ENCODE measurements at regions not wholly inside any gene's neighbourhood (a gene's known extent, or its start where the extent isn't known, plus 50 kb on each side); places are given as distances from the start of the nearest gene placed in this dataset.

GRCh38 chr2:118714118-118714517 lies 133.3 kb downstream of the EN1 start:
- DNase-seq (no peak), ATAC-seq (ENCODE audit: poor library complexity) (no peak)
- no peaks in the 10 kb centered on the region for H3K9me3 Mint-ChIP-seq
- no peaks in the 10 kb centered on the region for H3K4me1 Mint-ChIP-seq (ENCODE audit: low read depth)
- intact Hi-C loops (cut with DNase I, micrococcal nuclease): no loop called here
- Histone ChIP-seq H3K4me3 (ENCODE audit: low read length) (no peak overlapping the region), H3K36me3 (ENCODE audit: insufficient read depth, low read length) (no peaks in the 10 kb centered on the region), H3K9me3 (ENCODE audit: control insufficient read depth in 1 of 2, insufficient read depth in 1 of 2, low read length in 2 of 2) (no peaks in the 10 kb centered on the region), H3K4me1 (ENCODE audit: insufficient read depth, low read length) (no peaks in the 10 kb centered on the region), H3K27me3 (ENCODE audit: control insufficient read depth in 1 of 2, insufficient read depth in 2 of 2, low read length in 2 of 2) (no peaks in the 10 kb centered on the region), H3K27ac (ENCODE audit: low read depth in 1 of 2, low read length in 2 of 2) (no peak overlapping the region)
- POLR2A ChIA-PET: no interaction called here
- TF ChIP-seq CTCF (IDR thresholded peaks at IDR 0.05): no peak
- H3K4me3 Mint-ChIP-seq: no peak overlapping the region
- H3K27me3 Mint-ChIP-seq: peaks cover 17% of the 10 kb centered on the region
- CTCF ChIA-PET: no interaction called here
- no peaks in the 10 kb centered on the region for H3K36me3 Mint-ChIP-seq (ENCODE audit: low read depth)
- no peak overlapping the region for H3K27ac Mint-ChIP-seq

- CTCF ChIA-PET: no interaction called here
- no peak for TF ChIP-seq CTCF (IDR thresholded peaks at IDR 0.05)
- Mint-ChIP-seq H3K27ac (no peak overlapping the region), H3K27me3 (peaks cover 23% of the 10 kb centered on the region), H3K4me3 (no peak overlapping the region), H3K36me3 (ENCODE audit: low read depth) (no peaks in the 10 kb centered on the region), H3K4me1 (ENCODE audit: low read depth) (no peaks in the 10 kb centered on the region), H3K9me3 (no peaks in the 10 kb centered on the region)
- ATAC-seq (ENCODE audit: poor library complexity) (no peak), DNase-seq (no peak)
- H3K4me1 ChIP-seq (ENCODE audit: insufficient read depth, low read length): no peaks in the 10 kb centered on the region
- H3K27me3 ChIP-seq (ENCODE audit: control insufficient read depth in 1 of 2, insufficient read depth in 2 of 2, low read length in 2 of 2): no peaks in the 10 kb centered on the region
- H3K27ac ChIP-seq (ENCODE audit: low read depth in 1 of 2, low read length in 2 of 2): no peak overlapping the region
- no peaks in the 10 kb centered on the region for H3K36me3 ChIP-seq (ENCODE audit: insufficient read depth, low read length)
- H3K4me3 ChIP-seq (ENCODE audit: low read length): no peak overlapping the region
- POLR2A ChIA-PET: no interaction called here
- peaks cover 0 to 3% of the 10 kb centered on the region in 2 experiments for H3K9me3 ChIP-seq (ENCODE audit: control insufficient read depth in 1 of 2, insufficient read depth in 1 of 2, low read length in 2 of 2)
- intact Hi-C loops (cut with DNase I, micrococcal nuclease): no loop called here
These were observed 135.8 kb downstream of the EN1 start for GRCh38 chr2:118711603-118712002.

- ATAC-seq (ENCODE audit: poor library complexity): no peak
These were observed 137.0 kb downstream of the EN1 start for GRCh38 chr2:118710481-118710880.

More at GRCh38 chr2:118710481-118710880, 137.0 kb downstream of the EN1 start:
- ChIA-PET CTCF (no interaction called here), POLR2A (no interaction called here)
- Histone ChIP-seq H3K27me3 (ENCODE audit: control insufficient read depth in 1 of 2, insufficient read depth in 2 of 2, low read length in 2 of 2) (no peaks in the 10 kb centered on the region), H3K4me3 (ENCODE audit: low read length) (no peak overlapping the region), H3K36me3 (ENCODE audit: insufficient read depth, low read length) (no peaks in the 10 kb centered on the region), H3K27ac (ENCODE audit: low read depth in 1 of 2, low read length in 2 of 2) (no peak overlapping the region), H3K9me3 (ENCODE audit: control insufficient read depth in 1 of 2, insufficient read depth in 1 of 2, low read length in 2 of 2) (peaks cover 0 to 5% of the 10 kb centered on the region in 2 experiments), H3K4me1 (ENCODE audit: insufficient read depth, low read length) (no peaks in the 10 kb centered on the region)
- intact Hi-C loops (cut with DNase I, micrococcal nuclease): no loop called here
- Mint-ChIP-seq H3K4me3 (no peak overlapping the region), H3K4me1 (ENCODE audit: low read depth) (no peaks in the 10 kb centered on the region), H3K27me3 (peaks cover 26% of the 10 kb centered on the region), H3K9me3 (no peaks in the 10 kb centered on the region), H3K36me3 (ENCODE audit: low read depth) (no peaks in the 10 kb centered on the region), H3K27ac (no peak overlapping the region)
- TF ChIP-seq CTCF (IDR thresholded peaks at IDR 0.05): no peak
- no peak for DNase-seq
